GM06990 (cell line): ENCODE measurements at regions not wholly inside any gene's neighbourhood (a gene's known extent, or its start where the extent isn't known, plus 50 kb on each side); places are given as distances from the start of the nearest gene placed in this dataset.
A peak's percentile ranks its signal among the peaks of the same experiment; 100 is the strongest.

Source experiments
- DNase-seq: peaks from one replicate; pipeline ENCODE4 v3.0.0-alpha.2; 2011; ENCODE audit not compliant: insufficient read length; ENCODE audit errors: extremely low read depth
- H3K27me3 ChIP-seq: replicated peaks from 2 replicates; pipeline ENCODE4 v1.6.0; 2011; ENCODE audit warnings: low read length; ENCODE audit not compliant: control insufficient read depth, insufficient read depth
- H3K36me3 ChIP-seq: 2 replicates; pipeline ENCODE4 v1.5.1; 2011; ENCODE audit warnings: low read length; ENCODE audit not compliant: control insufficient read depth, insufficient read depth
- H3K4me3 ChIP-seq: replicated peaks from 2 replicates; pipeline ENCODE4 v1.5.1; 2011; ENCODE audit warnings: low read depth, mild to moderate bottlenecking, control low read depth, low read length
- TF ChIP-seq, protein P1 (sequence below): IDR thresholded peaks from 2 replicates; pipeline ENCODE4 v1.5.1; 2011; ENCODE audit warnings: low read length, control low read depth, mild to moderate bottlenecking, inconsistent platforms; ENCODE audit not compliant: insufficient read depth, poor library complexity, severe bottlenecking

DNA sequence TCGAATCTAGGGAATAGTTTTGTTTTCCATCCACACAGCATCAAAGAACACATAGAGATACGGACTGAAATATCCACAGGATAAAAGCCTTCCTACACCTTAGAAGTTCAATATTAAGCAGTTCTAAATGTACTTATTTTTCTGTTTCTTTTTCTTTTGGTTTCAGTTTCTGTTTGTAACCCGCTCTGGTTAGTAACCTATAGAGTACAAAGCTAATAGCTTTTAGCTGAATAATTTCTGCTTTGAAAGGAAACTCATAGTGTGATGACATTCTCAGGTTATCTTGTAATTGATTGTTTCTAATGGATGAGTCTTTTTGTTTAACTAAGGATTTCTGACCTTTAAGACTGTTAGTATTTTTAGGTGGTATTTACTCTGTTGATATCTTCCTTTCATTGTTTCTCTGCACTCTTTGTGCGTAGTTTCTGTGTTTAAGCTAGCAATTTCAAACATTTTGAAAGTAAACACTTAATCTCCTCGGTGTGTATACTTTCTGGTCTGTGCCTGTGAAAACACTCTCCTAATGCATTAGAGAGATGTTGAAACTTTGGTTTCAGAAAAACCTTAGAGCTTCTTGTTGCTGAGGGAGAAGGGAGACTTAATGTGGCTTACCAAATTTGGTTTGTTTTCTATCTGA, 385.5 kb downstream of the HDGFL1 start:
- no peaks in the 10 kb centered on the region for H3K27me3 ChIP-seq
- no peaks in the 10 kb centered on the region for H3K36me3 ChIP-seq
- H3K4me3 ChIP-seq, result peak overlapping the region; percentile 34
- TF ChIP-seq, protein P1, sequence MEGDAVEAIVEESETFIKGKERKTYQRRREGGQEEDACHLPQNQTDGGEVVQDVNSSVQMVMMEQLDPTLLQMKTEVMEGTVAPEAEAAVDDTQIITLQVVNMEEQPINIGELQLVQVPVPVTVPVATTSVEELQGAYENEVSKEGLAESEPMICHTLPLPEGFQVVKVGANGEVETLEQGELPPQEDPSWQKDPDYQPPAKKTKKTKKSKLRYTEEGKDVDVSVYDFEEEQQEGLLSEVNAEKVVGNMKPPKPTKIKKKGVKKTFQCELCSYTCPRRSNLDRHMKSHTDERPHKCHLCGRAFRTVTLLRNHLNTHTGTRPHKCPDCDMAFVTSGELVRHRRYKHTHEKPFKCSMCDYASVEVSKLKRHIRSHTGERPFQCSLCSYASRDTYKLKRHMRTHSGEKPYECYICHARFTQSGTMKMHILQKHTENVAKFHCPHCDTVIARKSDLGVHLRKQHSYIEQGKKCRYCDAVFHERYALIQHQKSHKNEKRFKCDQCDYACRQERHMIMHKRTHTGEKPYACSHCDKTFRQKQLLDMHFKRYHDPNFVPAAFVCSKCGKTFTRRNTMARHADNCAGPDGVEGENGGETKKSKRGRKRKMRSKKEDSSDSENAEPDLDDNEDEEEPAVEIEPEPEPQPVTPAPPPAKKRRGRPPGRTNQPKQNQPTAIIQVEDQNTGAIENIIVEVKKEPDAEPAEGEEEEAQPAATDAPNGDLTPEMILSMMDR, result no peak
- DNase-seq, result peak; percentile 23

DNA sequence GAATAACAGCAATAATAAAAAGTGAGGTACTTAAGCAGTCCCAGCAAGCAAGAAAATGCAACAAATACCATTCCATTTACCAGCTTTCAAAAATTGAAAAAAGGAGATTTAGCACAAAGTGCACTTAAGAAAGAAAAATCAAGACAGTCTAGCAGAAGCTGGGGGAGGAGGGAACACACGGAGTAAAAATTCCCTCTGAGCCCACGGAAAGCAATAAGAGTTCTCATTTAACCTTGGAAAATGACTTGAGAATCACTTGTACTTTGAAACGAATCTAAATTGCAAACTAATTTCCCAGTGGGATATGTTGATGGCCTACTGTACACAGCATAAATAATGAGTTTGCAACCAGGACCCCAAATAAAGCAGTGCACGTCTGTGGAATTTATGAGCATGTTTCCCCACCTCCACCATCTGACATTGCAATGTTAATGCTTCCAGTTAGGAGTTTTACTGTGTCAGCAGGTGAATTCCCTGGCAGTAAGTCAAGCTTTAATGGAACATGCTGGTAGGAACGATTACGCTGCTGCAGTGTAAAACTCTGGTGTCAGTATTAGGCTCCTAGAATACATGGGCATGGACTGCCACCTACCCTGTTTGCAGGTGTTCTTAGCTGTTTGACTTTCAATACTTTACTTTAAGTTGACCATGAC, 386.8 kb downstream of the HDGFL1 start:
- TF ChIP-seq, protein P1, result no peak
- Histone ChIP-seq H3K4me3 (no peak overlapping the region), H3K27me3 (no peaks in the 10 kb centered on the region), H3K36me3 (no peaks in the 10 kb centered on the region)
- DNase-seq, result no peak

DNA sequence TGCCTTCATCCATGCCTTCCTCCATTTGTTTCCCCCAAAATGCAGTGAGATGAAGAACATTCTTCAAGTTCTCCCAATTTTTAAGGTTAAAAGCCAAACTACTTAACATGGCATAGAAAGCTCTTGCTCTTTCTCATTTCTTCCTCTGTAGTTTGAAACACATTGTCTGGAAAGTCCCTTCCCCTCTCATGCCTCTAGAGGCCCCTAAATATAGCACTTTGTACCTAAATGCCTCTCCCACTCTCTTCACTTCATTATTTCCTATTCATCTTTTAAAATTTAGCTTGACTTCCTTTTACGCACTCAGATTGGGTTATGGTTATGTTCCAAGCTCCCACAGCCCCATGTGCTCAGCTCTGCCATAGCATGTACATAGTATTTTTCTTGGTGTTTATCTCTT, 389.3 kb downstream of the HDGFL1 start:
- no peak overlapping the region for H3K4me3 ChIP-seq
- no peaks in the 10 kb centered on the region for H3K27me3 ChIP-seq
- DNase-seq, result no peak
- TF ChIP-seq, protein P1, result no peak
- H3K36me3 ChIP-seq, result no peaks in the 10 kb centered on the region

DNA sequence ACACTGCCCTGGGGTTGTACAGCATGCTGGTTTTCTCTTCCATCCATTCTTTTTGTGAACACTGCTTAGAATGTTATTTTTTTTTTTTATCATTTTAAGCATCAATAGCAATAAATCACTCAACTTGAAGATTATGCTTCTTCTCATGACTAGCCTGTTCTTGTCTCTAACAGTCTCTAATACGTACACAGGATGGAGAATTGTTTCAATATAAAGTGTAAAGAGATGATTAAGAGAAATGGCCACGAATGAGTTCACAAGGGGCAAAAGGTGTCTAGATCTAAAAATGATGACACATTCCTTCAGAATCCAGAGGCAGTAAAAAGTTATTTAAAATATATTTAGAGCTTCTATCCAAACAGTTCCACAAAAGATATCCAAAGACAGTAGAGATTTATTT, 390.2 kb downstream of the HDGFL1 start:
- Histone ChIP-seq H3K27me3 (no peaks in the 10 kb centered on the region), H3K4me3 (no peak overlapping the region), H3K36me3 (no peaks in the 10 kb centered on the region)
- TF ChIP-seq, protein P1, result no peak
- DNase-seq, result no peak

DNA sequence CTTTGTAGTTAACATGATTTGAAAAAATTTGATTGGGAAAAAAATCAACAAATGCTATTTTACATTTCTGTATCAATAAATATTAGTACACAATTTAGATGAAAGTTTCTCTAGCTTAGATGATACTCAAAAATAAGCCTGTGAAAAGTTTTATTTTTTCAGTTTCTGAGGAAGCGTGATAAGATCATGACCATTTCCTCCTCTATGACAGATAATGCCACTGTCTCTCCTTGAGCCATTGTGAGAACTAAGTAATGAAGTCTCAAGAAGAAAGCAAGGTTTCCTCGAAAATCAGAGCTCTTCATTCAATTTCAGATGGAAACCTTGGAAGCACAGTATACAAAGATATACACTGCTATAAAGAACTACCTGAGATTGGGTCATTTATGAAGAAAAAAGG, 395.0 kb downstream of the HDGFL1 start:
- TF ChIP-seq, protein P1, result no peak
- Histone ChIP-seq H3K36me3 (no peaks in the 10 kb centered on the region), H3K4me3 (no peak overlapping the region), H3K27me3 (no peaks in the 10 kb centered on the region)
- no peak for DNase-seq

DNA sequence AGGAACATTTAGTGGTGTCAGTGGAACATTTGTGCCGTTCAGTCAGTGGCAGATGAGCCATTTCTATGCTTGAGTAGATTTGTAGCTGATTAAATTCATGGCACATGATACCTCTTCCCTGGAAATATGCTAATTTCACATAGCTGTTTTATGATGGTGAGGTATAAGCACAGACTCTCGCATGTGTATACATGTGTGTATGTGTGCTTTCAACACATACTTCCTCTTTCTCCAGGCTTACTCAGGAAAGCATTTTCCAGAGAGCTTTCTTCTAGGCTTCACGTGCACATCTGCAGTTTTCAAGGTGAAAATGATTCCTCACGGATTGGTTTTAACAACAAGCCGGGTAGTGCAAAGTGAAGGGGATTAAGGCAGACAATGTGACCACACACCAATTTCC, 396.5 kb downstream of the HDGFL1 start:
- H3K36me3 ChIP-seq, result no peaks in the 10 kb centered on the region
- no peak overlapping the region for H3K4me3 ChIP-seq
- DNase-seq, result no peak
- no peaks in the 10 kb centered on the region for H3K27me3 ChIP-seq
- TF ChIP-seq, protein P1, result no peak
